Activated CD8-positive, alpha-beta T cell treated with anti-CD3 and anti-CD28 coated beads for 36 hours (primary cell): ENCODE measurements at regions not wholly inside any gene's neighbourhood (a gene's known extent, or its start where the extent isn't known, plus 50 kb on each side); places are given as distances from the start of the nearest gene placed in this dataset.

Experiments used
- ATAC-seq: fragments of 200-7000 bp; cut with Tn5 transposase; one replicate; pipeline ENCODE4 v1.10.0; 2021; ENCODE audit warnings: mild to moderate bottlenecking, moderate library complexity
- CTCF ChIA-PET: fragments of 350-600 bp; sonication (Branson Sonifier 250); formaldehyde crosslinking; loops from one replicate; lab custom pipeline; 2021; ENCODE audit warnings: antibody characterized with exemption; lab: Charles Lee
- POLR2A ChIA-PET: fragments of 350-600 bp; sonication (Branson Sonifier 250); formaldehyde crosslinking; loops from one replicate; lab custom pipeline; 2021; ENCODE audit warnings: antibody characterized with exemption; lab: Charles Lee
- DNase-seq: peaks from one replicate; pipeline ENCODE4 v3.0.0-alpha.2; 2020
- H3K27ac Mint-ChIP-seq: one replicate; pipeline ENCODE4 v1.8.0; 2021; ENCODE audit warnings: mild to moderate bottlenecking, mixed read lengths
- H3K27me3 Mint-ChIP-seq: one replicate; pipeline ENCODE4 v1.8.0; 2021; ENCODE audit warnings: mixed read lengths
- H3K36me3 Mint-ChIP-seq: one replicate; pipeline ENCODE4 v1.8.0; 2021; ENCODE audit warnings: low read depth, mixed read lengths
- H3K4me1 Mint-ChIP-seq: one replicate; pipeline ENCODE4 v1.8.0; 2021; ENCODE audit warnings: low read depth, mixed read lengths
- H3K4me3 Mint-ChIP-seq: one replicate; pipeline ENCODE4 v1.8.0; 2021; ENCODE audit warnings: mild to moderate bottlenecking, moderate library complexity, mixed read lengths
- H3K9me3 Mint-ChIP-seq: one replicate; pipeline ENCODE4 v1.8.0; 2021; ENCODE audit warnings: mixed read lengths
- CTCF ChIP-seq: fragments of 200-600 bp; IDR thresholded peaks from one replicate; pipeline ENCODE4 v1.8.0; 2022; ENCODE audit warnings: antibody characterized with exemption, mild to moderate bottlenecking
- intact Hi-C: fragments of 100-400 bp; cut with micrococcal nuclease; formaldehyde crosslinking; loops from one replicate; pipeline ENCODE4 v1.10.0; 2022

GRCh38 chr20:52824494-52825216 lies 147.5 kb upstream of the TSHZ2 start:
- H3K36me3 Mint-ChIP-seq: no peaks in the 10 kb centered on the region
- H3K9me3 Mint-ChIP-seq: peaks cover 4% of the 10 kb centered on the region
- ChIA-PET CTCF (no interaction called here), POLR2A (no interaction called here)
- no peak for TF ChIP-seq CTCF
- no peak for ATAC-seq
- H3K4me1 Mint-ChIP-seq: peaks cover 2% of the 10 kb centered on the region
- H3K27me3 Mint-ChIP-seq: peaks cover 5% of the 10 kb centered on the region
- H3K27ac Mint-ChIP-seq: no peak overlapping the region
- H3K4me3 Mint-ChIP-seq: no peak overlapping the region
- intact Hi-C loops: no loop called here
- DNase-seq: no peak

- Mint-ChIP-seq H3K4me1 (peaks cover 2% of the 10 kb centered on the region), H3K27ac (no peak overlapping the region), H3K4me3 (no peak overlapping the region), H3K27me3 (peaks cover 3% of the 10 kb centered on the region), H3K36me3 (no peaks in the 10 kb centered on the region), H3K9me3 (peaks cover 3% of the 10 kb centered on the region)
- TF ChIP-seq CTCF: no peak
- DNase-seq (no peak), ATAC-seq (no peak)
- CTCF ChIA-PET: no interaction called here
- intact Hi-C loops: no loop called here
- POLR2A ChIA-PET: no interaction called here
Observed at GRCh38 chr20:52823303-52823702, 148.9 kb upstream of the TSHZ2 start.

GRCh38 chr20:52820641-52821292 lies 151.4 kb upstream of the TSHZ2 start:
- CTCF ChIA-PET: no interaction called here
- no peak for DNase-seq
- TF ChIP-seq CTCF: no peak
- Mint-ChIP-seq H3K4me3 (no peak overlapping the region), H3K4me1 (peaks cover 2% of the 10 kb centered on the region), H3K36me3 (no peaks in the 10 kb centered on the region), H3K27ac (no peak overlapping the region), H3K27me3 (peaks cover 4% of the 10 kb centered on the region), H3K9me3 (no peaks in the 10 kb centered on the region)
- POLR2A ChIA-PET: no interaction called here
- no peak for ATAC-seq
- intact Hi-C loops: no loop called here

GRCh38 chr20:52818491-52818890 lies 153.7 kb upstream of the TSHZ2 start:
- TF ChIP-seq CTCF: no peak
- no peak overlapping the region for H3K4me3 Mint-ChIP-seq
- H3K27ac Mint-ChIP-seq: no peak overlapping the region
- peaks cover 4% of the 10 kb centered on the region for H3K27me3 Mint-ChIP-seq
- DNase-seq (no peak), ATAC-seq (no peak)
- intact Hi-C loops: no loop called here
- H3K9me3 Mint-ChIP-seq: no peaks in the 10 kb centered on the region
- ChIA-PET CTCF (no interaction called here), POLR2A (interaction anchor here (1.1 kb wide), 1 partner anchor 10 kb away, joined by 3 read pairs; no protein-coding TSS in a partner anchor)
- H3K4me1 Mint-ChIP-seq: no peaks in the 10 kb centered on the region
- H3K36me3 Mint-ChIP-seq: no peaks in the 10 kb centered on the region

- DNase-seq (no peak), ATAC-seq (no peak)
- CTCF ChIA-PET: no interaction called here
- intact Hi-C loops: no loop called here
- TF ChIP-seq CTCF: no peak
- POLR2A ChIA-PET: interaction anchor here (1.1 kb wide), 1 partner anchor 9 kb away, joined by 3 read pairs; no protein-coding TSS in a partner anchor
- Mint-ChIP-seq H3K9me3 (no peaks in the 10 kb centered on the region), H3K4me1 (no peaks in the 10 kb centered on the region), H3K27ac (no peak overlapping the region), H3K4me3 (no peak overlapping the region), H3K27me3 (peaks cover 4% of the 10 kb centered on the region), H3K36me3 (no peaks in the 10 kb centered on the region)
Observed at GRCh38 chr20:52817981-52818380, 154.2 kb upstream of the TSHZ2 start.
